ENCODE measurements at regions not wholly inside any gene's neighbourhood (a gene's known extent, or its start where the extent isn't known, plus 50 kb on each side); places are given as distances from the start of the nearest gene placed in this dataset.

- no peak for TF ChIP-seq CTCF (conservative IDR thresholded peaks at IDR 0.05)
- TF ChIP-seq ZFX (IDR thresholded peaks at IDR 0.05): no peak
These were observed 370.9 kb downstream of the MRPS30 start for GRCh38 chr5:45179686-45180085.

Measured in C4-2B (cell line).